ENCODE measurements at regions not wholly inside any gene's neighbourhood (a gene's known extent, or its start where the extent isn't known, plus 50 kb on each side); places are given as distances from the start of the nearest gene placed in this dataset.

- Histone ChIP-seq H2AFZ (ENCODE audit: low read depth, low read length) (no peak overlapping the region), H3K9me3 (ENCODE audit: insufficient read depth, low read depth, low read length) (no peaks in the 10 kb centered on the region), H3K27ac (ENCODE audit: low read depth, low read length) (peak overlapping the region; percentile 52), H3K4me2 (ENCODE audit: low read length) (peak overlapping the region; percentile 69), H3K4me3 (ENCODE audit: insufficient read depth, low read depth, low read length) (peak overlapping the region; percentile 3), H3K27me3 (ENCODE audit: insufficient read depth, low read length) (no peaks in the 10 kb centered on the region), H4K20me1 (ENCODE audit: insufficient read depth, low read length) (no peaks in the 10 kb centered on the region), H3K4me1 (ENCODE audit: insufficient read depth, low read length) (peaks cover 16% of the 10 kb centered on the region), H3K9ac (ENCODE audit: low read length) (peak overlapping the region; percentile 27), H3K79me2 (ENCODE audit: insufficient read depth, low read length) (no peaks in the 10 kb centered on the region), H3K36me3 (ENCODE audit: insufficient read depth, low read length) (no peaks in the 10 kb centered on the region)
- TF ChIP-seq EZH2 (IDR thresholded peaks at IDR 0.05; ENCODE audit: insufficient read depth, low read length), result no peak
- TF ChIP-seq CTCF (IDR thresholded peaks at IDR 0.05; ENCODE audit: insufficient read depth, low read depth, low read length), result no peak
- DNase-seq (ENCODE audit: low read depth) (peak; percentile 49), FAIRE-seq (peak; percentile 64)
- peaks cover 6% of the 10 kb centered on the region for H3K9me3 Mint-ChIP-seq (ENCODE audit: unreplicated experiment)
- peaks cover 29% of the 10 kb centered on the region for H3K4me1 Mint-ChIP-seq (ENCODE audit: low read depth, unreplicated experiment)
- no peak overlapping the region for H3K4me3 Mint-ChIP-seq (ENCODE audit: unreplicated experiment)
- peak overlapping the region; percentile 73 for H3K27ac Mint-ChIP-seq (ENCODE audit: unreplicated experiment)
- H3K36me3 Mint-ChIP-seq (ENCODE audit: low read depth, unreplicated experiment), result no peaks in the 10 kb centered on the region
- H3K27me3 Mint-ChIP-seq (ENCODE audit: low read depth, unreplicated experiment), result no peaks in the 10 kb centered on the region
Measured at GRCh38 chr15:29913528-29914135, 91.4 kb upstream of the TJP1 start.

- H2AFZ ChIP-seq (ENCODE audit: low read depth, low read length), result no peak overlapping the region
- H3K27ac Mint-ChIP-seq (ENCODE audit: unreplicated experiment), result no peak overlapping the region
- FAIRE-seq, result no peak
Measured at GRCh38 chr15:29911705-29912104, 89.4 kb upstream of the TJP1 start.

More at GRCh38 chr15:29911705-29912104, 89.4 kb upstream of the TJP1 start:
- Histone ChIP-seq H4K20me1 (ENCODE audit: insufficient read depth, low read length) (no peaks in the 10 kb centered on the region), H3K79me2 (ENCODE audit: insufficient read depth, low read length) (no peaks in the 10 kb centered on the region), H3K27me3 (ENCODE audit: insufficient read depth, low read length) (no peaks in the 10 kb centered on the region), H3K4me2 (ENCODE audit: low read length) (no peak overlapping the region), H3K36me3 (ENCODE audit: insufficient read depth, low read length) (no peaks in the 10 kb centered on the region), H3K4me1 (ENCODE audit: insufficient read depth, low read length) (peaks cover 12% of the 10 kb centered on the region), H3K9ac (ENCODE audit: low read length) (no peak overlapping the region), H3K9me3 (ENCODE audit: insufficient read depth, low read depth, low read length) (no peaks in the 10 kb centered on the region), H3K4me3 (ENCODE audit: insufficient read depth, low read depth, low read length) (no peak overlapping the region), H3K27ac (ENCODE audit: low read depth, low read length) (peak overlapping the region; percentile 31)
- Mint-ChIP-seq H3K9me3 (ENCODE audit: unreplicated experiment) (peaks cover 6% of the 10 kb centered on the region), H3K4me1 (ENCODE audit: low read depth, unreplicated experiment) (peaks cover 19% of the 10 kb centered on the region), H3K27me3 (ENCODE audit: low read depth, unreplicated experiment) (no peaks in the 10 kb centered on the region), H3K4me3 (ENCODE audit: unreplicated experiment) (no peak overlapping the region), H3K36me3 (ENCODE audit: low read depth, unreplicated experiment) (no peaks in the 10 kb centered on the region)
- no peak for DNase-seq (ENCODE audit: low read depth)
- TF ChIP-seq EZH2 (IDR thresholded peaks at IDR 0.05; ENCODE audit: insufficient read depth, low read length) (no peak), CTCF (IDR thresholded peaks at IDR 0.05; ENCODE audit: insufficient read depth, low read depth, low read length) (no peak)

Measured in astrocyte (in vitro differentiated cells and primary cell).